ENCODE measurements at regions not wholly inside any gene's neighbourhood (a gene's known extent, or its start where the extent isn't known, plus 50 kb on each side); places are given as distances from the start of the nearest gene placed in this dataset.

DNA sequence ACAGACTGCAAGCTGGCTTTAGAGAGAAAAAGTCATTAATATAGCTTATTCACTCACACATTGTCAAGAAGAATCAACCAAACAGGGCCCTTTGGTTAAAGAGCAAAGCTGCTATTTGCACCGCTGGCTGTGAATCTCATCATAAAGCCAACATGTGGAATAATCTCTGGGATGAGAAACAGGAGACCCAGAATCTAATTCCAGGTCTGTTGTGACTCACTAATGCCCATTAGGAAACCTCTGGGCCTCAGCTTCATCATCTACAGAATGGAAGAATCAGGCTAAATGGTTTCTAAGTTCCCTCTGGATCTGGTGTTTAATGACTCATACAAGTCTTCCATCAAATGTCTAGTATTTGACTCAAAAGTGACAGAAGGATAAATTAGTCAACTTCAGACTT is 591.7 kb upstream of the DDX18 start:
- Histone ChIP-seq H3K27ac (ENCODE audit: low read length) (no peak overlapping the region), H3K4me2 (ENCODE audit: low read length) (no peak overlapping the region), H3K9ac (ENCODE audit: low read length) (no peak overlapping the region), H3K9me3 (ENCODE audit: low read length) (no peaks in the 10 kb centered on the region), H3K4me3 (ENCODE audit: low read length) (no peak overlapping the region), H3K27me3 (ENCODE audit: low read length) (no peaks in the 10 kb centered on the region; the same call in 1 of the 2 replicates), H3F3A (ENCODE audit: low read length, unreplicated experiment) (no peaks in the 10 kb centered on the region), H3K79me2 (ENCODE audit: low read length) (no peaks in the 10 kb centered on the region), H3K9me2 (replicated peaks; ENCODE audit: low read length) (no peaks in the 10 kb centered on the region), H4K20me1 (ENCODE audit: low read length) (no peaks in the 10 kb centered on the region), H3K36me3 (ENCODE audit: low read depth, low read length) (no peaks in the 10 kb centered on the region), H2AFZ (ENCODE audit: low read length) (no peak overlapping the region), H3K4me1 (ENCODE audit: insufficient read depth, low read length) (no peaks in the 10 kb centered on the region)
- ATAC-seq (no peak), DNase-seq (no peak)
- TF ChIP-seq EZH2phosphoT487 (IDR thresholded peaks at IDR 0.05; ENCODE audit: borderline replicate concordance, low read length) (no peak), CTCF (conservative IDR thresholded peaks at IDR 0.05; ENCODE audit: low read depth, low read length) (no peak), EZH2 (IDR thresholded peaks at IDR 0.05; ENCODE audit: low read length, unreplicated experiment) (no peak)
- ChIA-PET POLR2A (ENCODE audit: unreplicated experiment) (no interaction called here), CTCF (no interaction called here)
- no TSS peak for BruUV-seq (replicated peaks)
- intact Hi-C loops (cut with micrococcal nuclease), result no loop called here

DNA sequence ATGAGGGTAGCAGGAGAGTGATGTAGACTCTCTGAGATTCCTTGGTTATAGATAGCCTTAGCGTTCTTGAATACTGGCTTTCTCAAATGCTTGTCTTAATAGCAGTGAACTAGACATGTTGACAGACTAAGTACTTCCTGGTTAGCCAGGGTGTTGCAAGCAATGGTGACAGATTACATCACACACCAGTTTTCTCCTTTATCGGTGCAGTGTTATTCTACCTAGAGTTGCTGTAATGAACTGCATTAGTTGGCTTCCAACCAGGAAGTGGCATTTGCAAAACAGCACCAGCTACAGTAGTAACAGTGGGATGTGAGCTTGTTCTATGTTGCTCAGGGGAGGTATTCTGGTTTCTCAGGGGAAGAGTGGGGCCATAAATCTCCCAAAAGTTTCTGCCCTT is 582.2 kb upstream of the DDX18 start:
- Histone ChIP-seq H3F3A (ENCODE audit: low read length, unreplicated experiment) (no peaks in the 10 kb centered on the region), H3K79me2 (ENCODE audit: low read length) (no peaks in the 10 kb centered on the region), H3K4me3 (ENCODE audit: low read length) (no peak overlapping the region), H2AFZ (ENCODE audit: low read length) (no peak overlapping the region), H3K27me3 (ENCODE audit: low read length) (no peaks in the 10 kb centered on the region), H3K9ac (ENCODE audit: low read length) (no peak overlapping the region), H3K36me3 (ENCODE audit: low read depth, low read length) (no peaks in the 10 kb centered on the region), H3K4me1 (ENCODE audit: insufficient read depth, low read length) (no peaks in the 10 kb centered on the region), H3K9me2 (replicated peaks; ENCODE audit: low read length) (no peaks in the 10 kb centered on the region), H3K27ac (ENCODE audit: low read length) (no peak overlapping the region), H4K20me1 (ENCODE audit: low read length) (no peaks in the 10 kb centered on the region), H3K4me2 (ENCODE audit: low read length) (no peak overlapping the region), H3K9me3 (ENCODE audit: low read length) (no peaks in the 10 kb centered on the region; the same call in none of the 2 replicates)
- ATAC-seq, result no peak
- DNase-seq, result no peak
- BruUV-seq (replicated peaks), result no TSS peak
- CTCF ChIA-PET, result no interaction called here
- TF ChIP-seq CTCF (conservative IDR thresholded peaks at IDR 0.05; ENCODE audit: low read depth, low read length) (no peak), EZH2 (IDR thresholded peaks at IDR 0.05; ENCODE audit: low read length, unreplicated experiment) (no peak), EZH2phosphoT487 (IDR thresholded peaks at IDR 0.05; ENCODE audit: borderline replicate concordance, low read length) (no peak)
- POLR2A ChIA-PET (ENCODE audit: unreplicated experiment), result no interaction called here
- intact Hi-C loops (cut with micrococcal nuclease), result no loop called here

- intact Hi-C loops (cut with micrococcal nuclease), result no loop called here
- ATAC-seq (no peak), DNase-seq (no peak)
- Histone ChIP-seq H2AFZ (ENCODE audit: low read length) (no peak overlapping the region), H3K9ac (ENCODE audit: low read length) (no peak overlapping the region), H3K79me2 (ENCODE audit: low read length) (no peaks in the 10 kb centered on the region), H3K9me2 (replicated peaks; ENCODE audit: low read length) (no peaks in the 10 kb centered on the region), H3K4me2 (ENCODE audit: low read length) (no peak overlapping the region), H3K36me3 (ENCODE audit: low read depth, low read length) (no peaks in the 10 kb centered on the region), H3K4me3 (ENCODE audit: low read length) (no peak overlapping the region), H3K27me3 (ENCODE audit: low read length) (peaks cover 14% of the 10 kb centered on the region; the same call in 1 of the 2 replicates), H3K27ac (ENCODE audit: low read length) (no peak overlapping the region), H4K20me1 (ENCODE audit: low read length) (no peaks in the 10 kb centered on the region), H3F3A (ENCODE audit: low read length, unreplicated experiment) (no peaks in the 10 kb centered on the region), H3K4me1 (ENCODE audit: insufficient read depth, low read length) (no peaks in the 10 kb centered on the region), H3K9me3 (ENCODE audit: low read length) (no peaks in the 10 kb centered on the region)
- TF ChIP-seq EZH2 (IDR thresholded peaks at IDR 0.05; ENCODE audit: low read length, unreplicated experiment), result no peak
- TF ChIP-seq CTCF (conservative IDR thresholded peaks at IDR 0.05; ENCODE audit: low read depth, low read length), result no peak
- TF ChIP-seq EZH2phosphoT487 (IDR thresholded peaks at IDR 0.05; ENCODE audit: borderline replicate concordance, low read length), result no peak
- BruUV-seq (replicated peaks), result no TSS peak
- ChIA-PET CTCF (no interaction called here), POLR2A (ENCODE audit: unreplicated experiment) (no interaction called here)
These were observed 557.1 kb upstream of the DDX18 start for GRCh38 chr2:117257362-117257761.

Data from PC-3 (cell line).